BJ (cell line): ENCODE measurements at regions not wholly inside any gene's neighbourhood (a gene's known extent, or its start where the extent isn't known, plus 50 kb on each side); places are given as distances from the start of the nearest gene placed in this dataset.
"Not testable (repeated sequence)": the region's sequence is repeated elsewhere in the genome, so short reads cannot be mapped to it uniquely, and the experiment has no call there.

Experiments used
- CTCF ChIA-PET: fragments of 350-600 bp; formaldehyde crosslinking; extraction: SDS; loops from one replicate; lab custom pipeline; 2021; ENCODE audit warnings: antibody characterized with exemption, inconsistent platforms; lab: Yijun Ruan, JAX
- POLR2A ChIA-PET: fragments of 300-600 bp; sonication (Branson Sonifier 250); formaldehyde crosslinking; extraction: SDS; loops from one replicate; lab custom pipeline; 2021; ENCODE audit warnings: antibody characterized with exemption; lab: Charles Lee
- DNase-seq: peaks from one replicate; pipeline ENCODE4 v3.0.0-alpha.2; 2011; ENCODE audit warnings: low read depth
- H3K27me3 ChIP-seq: 2 replicates; pipeline ENCODE4 v1.6.0; 2011; ENCODE audit warnings: low read length; ENCODE audit not compliant: control insufficient read depth, insufficient read depth
- H3K36me3 ChIP-seq: 2 replicates; pipeline ENCODE4 v1.5.1; 2011; ENCODE audit warnings: low read length; ENCODE audit not compliant: control insufficient read depth, insufficient read depth
- H3K4me3 ChIP-seq: 2 replicates; pipeline ENCODE4 v1.5.1; 2011; ENCODE audit warnings: low read depth, mild to moderate bottlenecking, control low read depth, low read length
- TF ChIP-seq, protein P1 (sequence below): IDR thresholded peaks from 2 replicates; pipeline ENCODE4 v1.5.1; 2011; ENCODE audit warnings: low read depth, mild to moderate bottlenecking, control low read depth, inconsistent platforms, low read length, moderate library complexity; ENCODE audit not compliant: insufficient read depth

DNA sequence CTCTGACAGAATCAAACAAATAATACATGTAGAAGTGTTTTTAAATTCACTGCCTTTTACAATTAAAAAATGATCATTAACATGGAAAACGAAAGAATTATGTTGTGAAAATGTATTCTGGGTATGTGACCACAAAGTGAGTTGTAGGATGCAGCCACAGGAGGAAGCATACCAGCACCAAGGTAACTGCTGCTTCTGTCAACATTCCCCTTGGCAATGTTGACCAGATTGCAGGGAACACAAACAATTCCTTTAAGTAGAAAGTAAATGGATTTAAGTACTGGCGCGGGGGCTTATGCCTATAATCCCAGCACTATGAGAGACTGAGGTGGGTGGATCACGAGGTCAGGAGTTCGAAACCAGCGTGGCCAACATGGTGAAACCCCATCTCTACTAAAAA, 1877.9 kb upstream of the PCDH7 start:
- TF ChIP-seq, protein P1, sequence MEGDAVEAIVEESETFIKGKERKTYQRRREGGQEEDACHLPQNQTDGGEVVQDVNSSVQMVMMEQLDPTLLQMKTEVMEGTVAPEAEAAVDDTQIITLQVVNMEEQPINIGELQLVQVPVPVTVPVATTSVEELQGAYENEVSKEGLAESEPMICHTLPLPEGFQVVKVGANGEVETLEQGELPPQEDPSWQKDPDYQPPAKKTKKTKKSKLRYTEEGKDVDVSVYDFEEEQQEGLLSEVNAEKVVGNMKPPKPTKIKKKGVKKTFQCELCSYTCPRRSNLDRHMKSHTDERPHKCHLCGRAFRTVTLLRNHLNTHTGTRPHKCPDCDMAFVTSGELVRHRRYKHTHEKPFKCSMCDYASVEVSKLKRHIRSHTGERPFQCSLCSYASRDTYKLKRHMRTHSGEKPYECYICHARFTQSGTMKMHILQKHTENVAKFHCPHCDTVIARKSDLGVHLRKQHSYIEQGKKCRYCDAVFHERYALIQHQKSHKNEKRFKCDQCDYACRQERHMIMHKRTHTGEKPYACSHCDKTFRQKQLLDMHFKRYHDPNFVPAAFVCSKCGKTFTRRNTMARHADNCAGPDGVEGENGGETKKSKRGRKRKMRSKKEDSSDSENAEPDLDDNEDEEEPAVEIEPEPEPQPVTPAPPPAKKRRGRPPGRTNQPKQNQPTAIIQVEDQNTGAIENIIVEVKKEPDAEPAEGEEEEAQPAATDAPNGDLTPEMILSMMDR: no peak
- Histone ChIP-seq H3K27me3 (no peaks in the 10 kb centered on the region), H3K36me3 (no peaks in the 10 kb centered on the region), H3K4me3 (no peak overlapping the region)
- ChIA-PET CTCF (interaction anchor here (0.6 to 0.8 kb wide), 2 partner anchors 13 to 19 kb away, joined by 3 read pairs; no protein-coding TSS in a partner anchor), POLR2A (no interaction called here)
- DNase-seq: no peak

DNA sequence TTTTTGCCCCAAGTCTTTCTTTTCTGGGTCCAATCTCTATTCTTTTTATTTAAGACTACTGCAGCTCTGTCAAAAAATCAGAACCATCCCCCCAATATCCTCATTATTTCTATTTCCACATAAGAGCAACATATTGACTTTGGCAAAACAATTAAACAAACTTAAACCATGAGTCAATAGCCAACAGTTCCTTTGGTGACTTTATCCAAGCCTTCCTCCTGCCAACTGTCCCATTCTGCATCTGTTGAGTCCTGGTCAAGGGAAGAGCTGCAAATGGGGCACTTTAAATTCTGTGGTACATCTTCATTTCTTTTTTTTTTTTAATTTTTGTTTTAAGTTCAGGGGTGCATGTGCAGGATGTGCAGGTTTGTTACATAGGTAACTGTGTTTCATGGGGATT, 1875.0 kb upstream of the PCDH7 start:
- TF ChIP-seq, protein P1: no peak
- ChIA-PET CTCF (interaction anchor here (0.7 kb wide), 1 partner anchor 183 kb away, joined by 3 read pairs; no protein-coding TSS in a partner anchor), POLR2A (no interaction called here)
- no peak for DNase-seq
- no peak overlapping the region for H3K4me3 ChIP-seq
- H3K36me3 ChIP-seq: no peaks in the 10 kb centered on the region
- no peaks in the 10 kb centered on the region for H3K27me3 ChIP-seq

DNA sequence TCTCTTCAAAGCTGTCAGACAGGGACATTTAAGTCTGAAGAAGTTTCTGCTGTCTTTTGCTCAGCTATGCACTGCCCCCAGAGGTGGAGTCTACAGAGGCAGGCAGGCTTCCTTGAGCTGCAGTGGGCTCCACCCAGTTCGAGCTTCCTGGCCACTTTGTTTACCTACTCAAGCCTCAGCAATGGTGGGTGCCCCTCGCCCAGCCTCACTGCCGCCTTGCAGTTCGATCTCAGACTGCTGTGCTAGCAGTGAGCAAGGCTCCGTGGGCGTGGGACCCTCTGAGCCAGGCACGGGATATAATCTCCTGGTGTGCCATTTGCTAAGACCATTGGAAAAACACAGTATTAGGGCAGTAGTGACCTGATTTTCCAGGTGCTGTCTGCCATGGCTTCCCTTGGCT, 1863.1 kb upstream of the PCDH7 start:
- H3K4me3 ChIP-seq, H3K36me3 ChIP-seq, CTCF ChIA-PET, H3K27me3 ChIP-seq, DNase-seq, POLR2A ChIA-PET: not testable (repeated sequence)

DNA sequence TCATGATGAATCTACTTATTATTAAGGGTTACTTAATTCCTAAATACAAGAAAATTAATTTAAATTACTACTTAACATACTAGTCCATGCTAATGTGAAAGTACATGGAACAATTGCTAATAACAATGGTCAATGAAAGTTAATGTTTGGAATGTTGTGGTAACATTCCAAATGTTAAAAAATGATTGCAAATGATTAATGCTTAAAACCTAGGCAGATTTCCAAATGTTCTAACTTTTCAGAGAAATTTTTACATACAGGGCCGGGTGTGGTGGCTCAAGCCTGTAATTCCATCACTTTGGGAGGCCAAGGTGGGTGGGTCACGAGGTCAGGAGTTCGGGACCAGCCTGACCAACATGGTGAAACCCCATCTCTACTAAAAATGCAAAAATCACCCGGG, 1851.3 kb upstream of the PCDH7 start:
- TF ChIP-seq, protein P1: no peak
- no peaks in the 10 kb centered on the region for H3K27me3 ChIP-seq
- no peaks in the 10 kb centered on the region for H3K36me3 ChIP-seq
- H3K4me3 ChIP-seq: no peak overlapping the region
- no peak for DNase-seq
- CTCF ChIA-PET: no interaction called here
- POLR2A ChIA-PET: no interaction called here

DNA sequence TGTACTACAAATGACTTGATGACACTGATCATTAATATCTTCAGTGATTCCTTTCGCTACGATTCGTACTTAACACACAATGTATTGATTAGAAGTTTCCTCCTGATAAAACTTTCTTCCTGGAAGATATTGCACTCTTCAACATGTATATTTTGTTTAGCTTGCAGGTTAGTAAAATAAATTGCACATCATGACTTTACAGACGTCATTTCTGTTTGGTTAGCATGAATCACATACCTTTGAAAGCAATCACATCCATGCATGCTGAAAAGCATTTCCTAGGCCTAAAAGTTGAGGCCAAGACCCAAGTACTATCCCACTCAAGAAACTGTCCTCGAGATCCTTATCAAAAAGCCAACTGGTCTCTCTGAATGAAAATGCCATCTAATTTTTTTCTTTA, 1841.0 kb upstream of the PCDH7 start:
- TF ChIP-seq, protein P1: no peak
- H3K36me3 ChIP-seq: no peaks in the 10 kb centered on the region
- H3K27me3 ChIP-seq: no peaks in the 10 kb centered on the region
- ChIA-PET CTCF (no interaction called here), POLR2A (no interaction called here)
- H3K4me3 ChIP-seq: no peak overlapping the region
- DNase-seq: no peak

DNA sequence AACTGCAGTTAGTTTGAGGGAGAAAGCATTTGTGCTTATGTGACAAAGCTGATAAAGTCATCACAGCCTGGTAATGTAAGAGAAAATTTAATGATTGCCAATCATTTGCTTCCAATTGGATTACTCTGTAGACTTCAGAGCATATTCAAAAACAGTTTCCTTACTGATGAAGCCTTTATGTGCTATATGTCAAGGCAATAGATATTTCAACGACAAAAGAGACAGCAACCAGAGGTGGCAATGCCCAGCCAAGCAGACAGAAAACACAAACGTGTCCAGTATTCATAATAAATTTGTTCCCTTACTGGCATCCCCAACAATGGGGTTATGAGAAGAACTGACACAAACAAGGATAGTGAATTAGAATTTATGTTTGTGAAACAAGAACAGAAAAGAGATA, 1840.3 kb upstream of the PCDH7 start:
- ChIA-PET POLR2A (no interaction called here), CTCF (no interaction called here)
- Histone ChIP-seq H3K27me3 (no peaks in the 10 kb centered on the region), H3K4me3 (no peak overlapping the region), H3K36me3 (no peaks in the 10 kb centered on the region)
- TF ChIP-seq, protein P1: no peak
- no peak for DNase-seq
